SH-SY5Y (cell line): ENCODE measurements at regions not wholly inside any gene's neighbourhood (a gene's known extent, or its start where the extent isn't known, plus 50 kb on each side); places are given as distances from the start of the nearest gene placed in this dataset.

Source experiments
- GATA2 ChIP-seq: IDR thresholded peaks from 2 replicates; pipeline ENCODE4 v1.6.1; 2011; ENCODE audit warnings: mild to moderate bottlenecking, low read depth, low read length
- GATA3 ChIP-seq: IDR thresholded peaks from 2 replicates; pipeline ENCODE4 v1.6.1; 2011; ENCODE audit warnings: low read depth, mild to moderate bottlenecking, low read length, moderate library complexity

DNA sequence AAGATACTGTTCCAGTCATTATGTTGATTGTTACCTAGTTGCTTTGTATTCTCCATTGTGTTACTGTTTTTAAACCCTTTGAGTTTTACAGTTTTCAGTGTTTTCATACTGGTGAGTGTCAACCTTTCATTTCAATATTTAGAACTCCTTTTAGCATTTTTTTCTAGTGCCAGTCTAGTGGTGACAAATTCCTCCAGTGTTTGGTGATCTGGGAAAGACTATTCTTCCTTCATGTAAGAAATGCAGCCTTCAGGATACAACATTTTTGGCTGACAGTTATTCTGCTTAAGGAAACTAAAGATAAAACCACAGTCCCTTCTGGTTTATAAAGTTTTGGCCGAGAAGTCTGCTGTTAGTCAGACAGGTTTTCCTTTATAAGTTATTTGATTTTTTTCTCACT lies 143.8 kb downstream of the ETAA1 start:
- TF ChIP-seq GATA2 (no peak), GATA3 (no peak)
